CD4-positive, alpha-beta T cell (primary cell): ENCODE measurements at regions not wholly inside any gene's neighbourhood (a gene's known extent, or its start where the extent isn't known, plus 50 kb on each side); places are given as distances from the start of the nearest gene placed in this dataset.

Source experiments
- ATAC-seq: fragments of 200-7000 bp; cut with Tn5 transposase; one replicate; pipeline ENCODE4 v1.10.0; 2022; ENCODE audit warnings: mild to moderate bottlenecking; ENCODE audit not compliant: poor library complexity
- CTCF ChIA-PET: fragments of 350-600 bp; sonication (Branson Sonifier 250); formaldehyde crosslinking; loops from one replicate; lab custom pipeline; 2021; ENCODE audit warnings: antibody characterized with exemption, inconsistent platforms; lab: Charles Lee
- POLR2A ChIA-PET: fragments of 350-600 bp; sonication (Branson Sonifier 250); formaldehyde crosslinking; loops from one replicate; lab custom pipeline; 2021; ENCODE audit warnings: antibody characterized with exemption, inconsistent platforms; lab: Charles Lee
- DNase-seq, 14 experiments: peaks; one replicate each; pipeline ENCODE4 v3.0.0-alpha.2; 2013 to 2020; ENCODE audit warnings: mixed read lengths in 2 of 14
- H3K27ac ChIP-seq, 2 donors: one replicate each; pipeline versions ENCODE4 v1.5.1 to v1.7.0; 2013; ENCODE audit warnings: low read length in 2 of 2, low read depth in 1 of 2, mild to moderate bottlenecking in 1 of 2
- H3K27me3 ChIP-seq, 2 experiments: 1 replicate in 1 of 2; 2 replicates in 1 of 2; pipeline versions ENCODE4 v1.6.1 to v1.7.0; 2013; ENCODE audit warnings: low read length in 2 of 2, control low read depth in 1 of 2, mild to moderate bottlenecking in 1 of 2, moderate library complexity in 1 of 2; ENCODE audit not compliant: insufficient read depth in 2 of 2, control insufficient read depth in 1 of 2
- H3K36me3 ChIP-seq: one replicate; pipeline ENCODE4 v1.6.1; 2013; ENCODE audit warnings: low read length, control low read depth; ENCODE audit not compliant: insufficient read depth
- H3K4me1 ChIP-seq: one replicate; pipeline ENCODE4 v1.6.1; 2013; ENCODE audit warnings: low read length, control low read depth; ENCODE audit not compliant: insufficient read depth
- H3K4me3 ChIP-seq: one replicate; pipeline ENCODE4 v1.5.1; 2013; ENCODE audit warnings: mild to moderate bottlenecking, low read length, moderate library complexity
- H3K9me3 ChIP-seq, 2 experiments: 1 replicate in 1 of 2; 2 replicates in 1 of 2; pipeline versions ENCODE4 v1.6.1 to v1.7.0; 2013; ENCODE audit warnings: low read length in 2 of 2, mild to moderate bottlenecking in 2 of 2, control low read depth in 1 of 2, moderate library complexity in 1 of 2; ENCODE audit not compliant: control insufficient read depth in 1 of 2, insufficient read depth in 1 of 2
- H3K27ac Mint-ChIP-seq: one replicate; pipeline ENCODE4 v1.8.0; 2020; ENCODE audit warnings: mixed read lengths
- H3K27me3 Mint-ChIP-seq: one replicate; pipeline ENCODE4 v1.8.0; 2021; ENCODE audit warnings: mixed read lengths
- H3K36me3 Mint-ChIP-seq: one replicate; pipeline ENCODE4 v1.8.0; 2021; ENCODE audit warnings: low read depth, mixed read lengths
- H3K4me1 Mint-ChIP-seq: one replicate; pipeline ENCODE4 v1.8.0; 2021; ENCODE audit warnings: low read depth, mixed read lengths
- H3K4me3 Mint-ChIP-seq: one replicate; pipeline ENCODE4 v1.8.0; 2020; ENCODE audit warnings: mild to moderate bottlenecking, mixed read lengths
- H3K9me3 Mint-ChIP-seq: one replicate; pipeline ENCODE4 v1.8.0; 2020; ENCODE audit warnings: mixed read lengths
- intact Hi-C, 2 experiments: fragments of 100-400 bp; cut with DNase I in 1 of 2; cut with micrococcal nuclease in 1 of 2; formaldehyde crosslinking; loops; one replicate each; pipeline versions ENCODE4 v1.15.1 to v1.9.0; 2023 to 2025; cut with DNase I, micrococcal nuclease
- TF ChIP-seq, protein P1 (sequence below): fragments of 200-600 bp; IDR thresholded peaks from one replicate; pipeline ENCODE4 v1.8.0; 2022; ENCODE audit warnings: antibody characterized with exemption, mild to moderate bottlenecking

DNA sequence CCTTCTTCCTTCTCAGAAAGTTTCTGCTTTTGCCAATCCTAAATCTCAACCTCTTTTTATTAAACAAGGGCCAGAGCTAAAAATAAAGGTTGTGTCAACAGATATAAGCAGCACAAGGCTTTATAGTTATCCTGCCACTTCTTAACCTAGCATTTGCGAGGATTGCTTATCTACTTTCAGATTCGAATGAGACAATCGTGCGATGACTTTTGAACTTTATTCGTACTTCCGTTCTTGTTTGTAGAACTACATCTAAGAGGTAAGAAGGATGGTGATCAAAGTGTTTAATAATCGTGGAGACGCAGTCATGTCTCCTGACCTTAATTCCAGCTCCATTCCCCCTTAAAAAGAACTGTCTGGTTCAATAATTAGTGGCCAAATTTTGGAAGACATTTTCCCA, 578.6 kb downstream of the PIK3C3 start:
- ChIA-PET POLR2A (no interaction called here), CTCF (no interaction called here)
- Mint-ChIP-seq H3K4me1 (no peaks in the 10 kb centered on the region), H3K36me3 (no peaks in the 10 kb centered on the region), H3K27ac (no peak overlapping the region), H3K27me3 (no peaks in the 10 kb centered on the region), H3K9me3 (no peaks in the 10 kb centered on the region), H3K4me3 (no peak overlapping the region)
- ATAC-seq (no peak), DNase-seq (no peak)
- H3K9me3 ChIP-seq, result no peaks in the 10 kb centered on the region
- no peak overlapping the region for H3K27ac ChIP-seq
- no peak overlapping the region for H3K4me3 ChIP-seq
- intact Hi-C loops, result no loop called here
- no peaks in the 10 kb centered on the region for H3K27me3 ChIP-seq
- TF ChIP-seq, protein P1, sequence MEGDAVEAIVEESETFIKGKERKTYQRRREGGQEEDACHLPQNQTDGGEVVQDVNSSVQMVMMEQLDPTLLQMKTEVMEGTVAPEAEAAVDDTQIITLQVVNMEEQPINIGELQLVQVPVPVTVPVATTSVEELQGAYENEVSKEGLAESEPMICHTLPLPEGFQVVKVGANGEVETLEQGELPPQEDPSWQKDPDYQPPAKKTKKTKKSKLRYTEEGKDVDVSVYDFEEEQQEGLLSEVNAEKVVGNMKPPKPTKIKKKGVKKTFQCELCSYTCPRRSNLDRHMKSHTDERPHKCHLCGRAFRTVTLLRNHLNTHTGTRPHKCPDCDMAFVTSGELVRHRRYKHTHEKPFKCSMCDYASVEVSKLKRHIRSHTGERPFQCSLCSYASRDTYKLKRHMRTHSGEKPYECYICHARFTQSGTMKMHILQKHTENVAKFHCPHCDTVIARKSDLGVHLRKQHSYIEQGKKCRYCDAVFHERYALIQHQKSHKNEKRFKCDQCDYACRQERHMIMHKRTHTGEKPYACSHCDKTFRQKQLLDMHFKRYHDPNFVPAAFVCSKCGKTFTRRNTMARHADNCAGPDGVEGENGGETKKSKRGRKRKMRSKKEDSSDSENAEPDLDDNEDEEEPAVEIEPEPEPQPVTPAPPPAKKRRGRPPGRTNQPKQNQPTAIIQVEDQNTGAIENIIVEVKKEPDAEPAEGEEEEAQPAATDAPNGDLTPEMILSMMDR, result no peak
- H3K4me1 ChIP-seq, result no peaks in the 10 kb centered on the region
- H3K36me3 ChIP-seq, result no peaks in the 10 kb centered on the region

DNA sequence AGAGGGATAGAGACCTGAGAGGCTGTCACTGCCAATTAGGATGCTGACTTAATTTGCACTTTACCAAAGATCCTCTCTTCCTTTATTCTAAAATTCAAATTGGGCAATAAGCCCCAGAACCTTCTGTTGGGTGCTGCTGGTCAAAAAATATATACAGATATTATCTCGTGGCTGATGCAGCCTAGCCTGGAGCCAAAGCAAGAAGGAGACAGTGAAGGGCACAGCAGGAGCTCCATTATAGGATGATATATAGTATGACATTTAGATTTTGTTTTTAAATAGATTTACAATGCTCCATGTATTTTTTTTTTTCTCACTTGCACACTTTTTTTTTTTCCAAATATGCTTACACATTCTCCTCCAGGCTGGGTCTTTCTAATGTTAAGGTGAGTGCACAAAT, 579.3 kb downstream of the PIK3C3 start:
- Mint-ChIP-seq H3K36me3 (no peaks in the 10 kb centered on the region), H3K27me3 (no peaks in the 10 kb centered on the region), H3K4me1 (no peaks in the 10 kb centered on the region), H3K9me3 (no peaks in the 10 kb centered on the region), H3K27ac (no peak overlapping the region), H3K4me3 (no peak overlapping the region)
- Histone ChIP-seq H3K4me3 (no peak overlapping the region), H3K4me1 (no peaks in the 10 kb centered on the region), H3K9me3 (no peaks in the 10 kb centered on the region), H3K27me3 (no peaks in the 10 kb centered on the region), H3K36me3 (no peaks in the 10 kb centered on the region), H3K27ac (no peak overlapping the region)
- CTCF ChIA-PET, result no interaction called here
- no peak for DNase-seq
- TF ChIP-seq, protein P1, result no peak
- POLR2A ChIA-PET, result no interaction called here
- intact Hi-C loops, result no loop called here
- no peak for ATAC-seq

DNA sequence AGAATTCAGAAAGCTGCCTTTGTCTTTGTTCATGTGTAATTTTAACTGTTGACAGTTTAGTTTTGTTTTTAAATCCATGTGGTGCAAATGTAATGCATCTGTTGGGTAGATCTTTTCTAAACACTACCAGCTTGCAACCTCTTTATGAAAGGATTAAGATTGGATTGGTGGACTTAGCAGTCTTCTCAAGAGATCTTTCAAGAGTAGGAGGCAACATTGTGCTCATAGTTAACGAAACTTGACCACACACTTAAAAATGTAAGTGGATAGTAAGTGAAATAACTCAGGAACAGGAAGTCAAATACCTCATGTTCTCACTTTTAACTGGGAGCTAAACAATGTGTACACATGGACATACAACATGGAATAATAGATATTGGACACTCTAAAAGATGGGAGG, 579.0 kb downstream of the RIT2 start:
- CTCF ChIA-PET, result no interaction called here
- Histone ChIP-seq H3K9me3 (no peaks in the 10 kb centered on the region), H3K36me3 (no peaks in the 10 kb centered on the region), H3K4me1 (no peaks in the 10 kb centered on the region), H3K27me3 (no peaks in the 10 kb centered on the region), H3K27ac (no peak overlapping the region), H3K4me3 (no peak overlapping the region)
- TF ChIP-seq, protein P1, result no peak
- no peaks in the 10 kb centered on the region for H3K4me1 Mint-ChIP-seq
- DNase-seq (no peak), ATAC-seq (no peak)
- H3K9me3 Mint-ChIP-seq, result no peaks in the 10 kb centered on the region
- intact Hi-C loops, result no loop called here
- H3K36me3 Mint-ChIP-seq, result no peaks in the 10 kb centered on the region
- POLR2A ChIA-PET, result no interaction called here
- no peak overlapping the region for H3K4me3 Mint-ChIP-seq
- no peaks in the 10 kb centered on the region for H3K27me3 Mint-ChIP-seq
- no peak overlapping the region for H3K27ac Mint-ChIP-seq
